Uterus (tissue), 3 donors: ENCODE measurements at regions not wholly inside any gene's neighbourhood (a gene's known extent, or its start where the extent isn't known, plus 50 kb on each side); places are given as distances from the start of the nearest gene placed in this dataset.

Experiments
- DNase-seq, 2 donors: peaks; one replicate each; pipeline ENCODE4 v3.0.0-alpha.2; 2019 to 2020
- H3K27ac ChIP-seq, 2 donors: fragments of 200-600 bp; sonication (generic); 1 replicate in 1 of 2; 2 replicates in 1 of 2; pipeline ENCODE4 v1.5.1; 2016 to 2018
- H3K27me3 ChIP-seq, 2 donors: fragments of 200-600 bp; sonication (generic); one replicate each; pipeline ENCODE4 v1.5.1; 2018 to 2019; ENCODE audit warnings: control low read depth in 1 of 2
- H3K36me3 ChIP-seq, 2 donors: fragments of 200-600 bp; sonication (generic); one replicate each; pipeline ENCODE4 v1.5.1; 2019; ENCODE audit warnings: control low read depth in 1 of 2
- H3K4me1 ChIP-seq, 2 donors: fragments of 200-600 bp; sonication (generic); one replicate each; pipeline ENCODE4 v1.5.1; 2018 to 2019; ENCODE audit warnings: control low read depth in 1 of 2
- H3K4me3 ChIP-seq, 2 donors: fragments of 200-600 bp; sonication (generic); 1 replicate in 1 of 2; 2 replicates in 1 of 2; pipeline ENCODE4 v1.5.1; 2018 to 2019; ENCODE audit warnings: mild to moderate bottlenecking in 1 of 2
- H3K9me3 ChIP-seq, 2 donors: fragments of 200-600 bp; sonication (generic); one replicate each; pipeline ENCODE4 v1.5.1; 2019; ENCODE audit warnings: control low read depth in 1 of 2
- CTCF ChIP-seq, 4 experiments: fragments of 200-600 bp in 2 of 4; fragments of 450-650 bp in 2 of 4; sonication (generic) in 2 of 4; IDR thresholded peaks; one replicate each; pipeline ENCODE4 v1.5.1; 2016 to 2019; ENCODE audit warnings: antibody characterized with exemption in 4 of 4, mild to moderate bottlenecking in 2 of 4, moderate library complexity in 1 of 4
- POLR2A ChIP-seq, 2 donors: fragments of 450-650 bp; IDR thresholded peaks; one replicate each; pipeline ENCODE4 v1.6.1; 2016; ENCODE audit warnings: antibody characterized with exemption in 2 of 2, mild to moderate bottlenecking in 1 of 2, moderate library complexity in 1 of 2
- intact Hi-C: fragments of 100-400 bp; cut with DNase I; formaldehyde crosslinking; loops from one replicate; pipeline ENCODE4 v1.15.1; 2023; ENCODE audit warnings: low total_unique reads
- donor health status: DM: yes; HTN: yes; CAD: no.

GRCh38 chr2:94960266-94960665, 65.2 kb upstream of the MAL start:
- no peak for TF ChIP-seq CTCF (IDR thresholded peaks at IDR 0.05)
- H3K4me3 ChIP-seq = no peak overlapping the region
- no peaks in the 10 kb centered on the region for H3K9me3 ChIP-seq
- no peaks in the 10 kb centered on the region for H3K36me3 ChIP-seq
- H3K4me1 ChIP-seq = no peaks in the 10 kb centered on the region
- DNase-seq = no peak
- intact Hi-C loops = no loop called here
- no peak overlapping the region for H3K27ac ChIP-seq
- no peaks in the 10 kb centered on the region for H3K27me3 ChIP-seq

DNA sequence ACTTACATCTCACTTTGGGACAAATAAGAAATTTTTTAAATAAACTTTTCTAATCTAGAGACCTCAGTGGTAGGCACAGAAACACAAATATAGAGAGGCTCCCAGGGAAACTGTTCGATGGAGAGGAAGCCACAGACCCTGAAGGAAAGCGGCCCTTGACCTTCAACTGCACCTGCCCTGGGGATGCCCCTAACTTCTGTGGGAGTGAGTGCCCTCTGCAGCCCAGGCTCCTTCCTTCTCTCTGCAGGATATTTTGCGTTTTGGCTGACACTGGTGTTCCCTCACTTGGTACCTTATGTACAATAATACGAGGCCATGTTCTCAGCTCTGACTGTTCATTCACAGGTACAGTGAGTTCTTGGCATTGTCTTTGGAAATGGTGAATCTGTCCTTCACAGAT, 64.8 kb upstream of the MAL start:
- H3K4me1 ChIP-seq = no peaks in the 10 kb centered on the region
- DNase-seq = no peak
- H3K36me3 ChIP-seq = no peaks in the 10 kb centered on the region
- no peaks in the 10 kb centered on the region for H3K27me3 ChIP-seq
- H3K27ac ChIP-seq = no peak overlapping the region
- TF ChIP-seq CTCF (IDR thresholded peaks at IDR 0.05) = no peak
- TF ChIP-seq POLR2A (IDR thresholded peaks at IDR 0.05) = no peak
- no peak overlapping the region for H3K4me3 ChIP-seq
- H3K9me3 ChIP-seq = no peaks in the 10 kb centered on the region
- intact Hi-C loops = no loop called here

DNA sequence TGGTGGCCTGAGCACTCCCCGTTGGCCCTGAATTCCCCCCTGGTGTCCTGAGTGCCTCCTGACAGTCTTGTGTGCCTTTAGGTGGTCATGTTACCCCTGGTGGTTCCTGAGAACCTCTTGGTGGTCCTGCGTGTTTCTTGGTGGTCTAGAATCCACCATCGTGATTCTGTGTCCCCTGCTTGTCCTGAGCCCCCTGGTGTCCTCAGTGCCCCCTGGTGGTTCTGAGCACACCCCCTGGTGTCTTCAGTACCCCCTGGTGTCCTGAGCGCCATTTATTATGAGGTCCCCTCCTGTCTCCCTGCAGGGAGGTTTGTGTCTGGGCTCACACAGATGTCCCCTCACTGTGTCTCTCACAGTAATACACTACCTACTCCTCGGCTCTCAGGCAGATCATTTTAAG, 61.3 kb upstream of the MAL start:
- Histone ChIP-seq H3K4me1 (no peaks in the 10 kb centered on the region), H3K4me3 (no peak overlapping the region), H3K27ac (no peak overlapping the region), H3K36me3 (no peaks in the 10 kb centered on the region), H3K9me3 (no peaks in the 10 kb centered on the region), H3K27me3 (no peaks in the 10 kb centered on the region)
- no peak for DNase-seq
- TF ChIP-seq CTCF (IDR thresholded peaks at IDR 0.05) = no peak
- TF ChIP-seq POLR2A (IDR thresholded peaks at IDR 0.05) = no peak
- intact Hi-C loops = no loop called here

- DNase-seq = no peak
- intact Hi-C loops = no loop called here
- Histone ChIP-seq H3K27ac (no peak overlapping the region), H3K4me1 (no peaks in the 10 kb centered on the region), H3K9me3 (no peaks in the 10 kb centered on the region), H3K27me3 (no peaks in the 10 kb centered on the region), H3K36me3 (no peaks in the 10 kb centered on the region), H3K4me3 (no peak overlapping the region)
- TF ChIP-seq POLR2A (IDR thresholded peaks at IDR 0.05) (no peak), CTCF (IDR thresholded peaks at IDR 0.05) (no peak)
These were observed 58.8 kb upstream of the MAL start for GRCh38 chr2:94966689-94967088.

DNA sequence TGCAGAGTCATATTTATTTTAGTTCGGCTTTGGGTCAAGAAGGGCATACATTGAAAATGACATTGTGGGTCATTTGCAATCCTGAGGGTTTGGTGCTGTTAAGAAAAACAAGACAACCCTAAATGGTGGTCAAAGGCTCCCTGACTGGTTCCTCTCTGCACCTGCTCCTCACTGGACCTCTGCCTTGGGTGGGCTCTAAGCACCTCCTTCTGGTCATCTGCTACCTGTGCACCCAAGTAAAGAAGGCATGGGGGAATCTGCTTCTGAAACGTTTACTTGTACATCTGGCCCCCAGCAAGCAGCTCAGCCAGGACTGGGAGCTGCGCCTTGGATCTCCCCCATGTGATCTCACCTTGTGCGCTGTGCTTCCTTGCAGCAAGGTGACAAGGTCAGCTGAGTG, 55.2 kb upstream of the MAL start:
- TF ChIP-seq CTCF (IDR thresholded peaks at IDR 0.05) (no peak), POLR2A (IDR thresholded peaks at IDR 0.05) (no peak)
- intact Hi-C loops = no loop called here
- Histone ChIP-seq H3K36me3 (no peaks in the 10 kb centered on the region), H3K4me3 (no peak overlapping the region), H3K27me3 (peaks cover 0 to 4% of the 10 kb centered on the region in 2 donors), H3K27ac (no peak overlapping the region), H3K9me3 (no peaks in the 10 kb centered on the region), H3K4me1 (no peaks in the 10 kb centered on the region)
- no peak for DNase-seq
